DOHH2 (cell line): ENCODE measurements at regions not wholly inside any gene's neighbourhood (a gene's known extent, or its start where the extent isn't known, plus 50 kb on each side); places are given as distances from the start of the nearest gene placed in this dataset.

Experiments used
- H3F3A ChIP-seq: fragments of 200-600 bp; sonication (generic), shearing (Covaris generic); 2 replicates; pipeline ENCODE4 v1.6.0; 2016; ENCODE audit warnings: antibody characterized with exemption, mild to moderate bottlenecking; ENCODE audit not compliant: control insufficient read depth, insufficient read depth
- H3K27ac ChIP-seq: fragments of 200-600 bp; sonication (generic); 2 replicates; pipeline ENCODE4 v1.5.1; 2014; ENCODE audit warnings: low read depth, mild to moderate bottlenecking, low read length, moderate library complexity
- H3K27me3 ChIP-seq: fragments of 200-600 bp; sonication (generic); 2 replicates; pipeline ENCODE4 v1.6.1; 2014; ENCODE audit warnings: mild to moderate bottlenecking, low read length, mixed read lengths; ENCODE audit not compliant: control insufficient read depth
- H3K36me3 ChIP-seq: fragments of 200-600 bp; sonication (generic); 2 replicates; pipeline ENCODE4 v1.6.1; 2014; ENCODE audit warnings: mild to moderate bottlenecking, low read length, moderate library complexity, mixed read lengths; ENCODE audit not compliant: control insufficient read depth
- H3K4me1 ChIP-seq: fragments of 200-600 bp; sonication (generic); 2 replicates; pipeline ENCODE4 v1.6.1; 2014; ENCODE audit warnings: mild to moderate bottlenecking, low read length, mixed read lengths; ENCODE audit not compliant: control insufficient read depth
- H3K4me2 ChIP-seq: fragments of 200-600 bp; sonication (generic); 2 replicates; pipeline ENCODE4 v1.6.0; 2014; ENCODE audit warnings: mild to moderate bottlenecking, low read length, moderate library complexity
- H3K4me3 ChIP-seq: fragments of 200-600 bp; sonication (generic); 2 replicates; pipeline ENCODE4 v1.5.1; 2014; ENCODE audit warnings: mild to moderate bottlenecking, low read length, mixed read lengths
- H3K79me2 ChIP-seq: fragments of 200-600 bp; sonication (generic); 2 replicates; pipeline ENCODE4 v1.6.1; 2014; ENCODE audit warnings: mild to moderate bottlenecking, low read length, mixed read lengths; ENCODE audit not compliant: control insufficient read depth
- H3K9me2 ChIP-seq: fragments of 200-600 bp; sonication (generic); replicated peaks from 2 replicates; pipeline ENCODE4 v1.6.1; 2014; ENCODE audit warnings: mild to moderate bottlenecking, low read length, mixed read lengths; ENCODE audit not compliant: control insufficient read depth
- H3K9me3 ChIP-seq: fragments of 200-600 bp; sonication (generic); 2 replicates; pipeline ENCODE4 v1.6.1; 2014; ENCODE audit warnings: antibody characterized with exemption, low read length, mixed read lengths; ENCODE audit not compliant: control insufficient read depth, insufficient read depth
- H4K20me1 ChIP-seq: fragments of 200-600 bp; sonication (generic); 2 replicates; pipeline ENCODE4 v1.6.0; 2014; ENCODE audit warnings: low read depth, mild to moderate bottlenecking, antibody characterized with exemption, low read length, moderate library complexity; ENCODE audit not compliant: control insufficient read depth, insufficient read depth
- EZH2phosphoT487 ChIP-seq: fragments of 200-600 bp; sonication (generic); IDR thresholded peaks from 2 replicates; pipeline ENCODE4 v1.6.1; 2017; ENCODE audit warnings: borderline replicate concordance, mild to moderate bottlenecking, antibody characterized with exemption, low read length, moderate library complexity, mixed read lengths
- TF ChIP-seq, protein P1 (sequence below): fragments of 200-600 bp; sonication (generic); IDR thresholded peaks from one replicate; pipeline ENCODE4 v1.5.1; 2014; ENCODE audit warnings: antibody characterized with exemption, mild to moderate bottlenecking, low read depth, low read length; ENCODE audit not compliant: poor library complexity, severe bottlenecking

GRCh38 chr14:61861320-61861865 lies 99.2 kb downstream of the SNAPC1 start:
- no peaks in the 10 kb centered on the region for H3K79me2 ChIP-seq

DNA sequence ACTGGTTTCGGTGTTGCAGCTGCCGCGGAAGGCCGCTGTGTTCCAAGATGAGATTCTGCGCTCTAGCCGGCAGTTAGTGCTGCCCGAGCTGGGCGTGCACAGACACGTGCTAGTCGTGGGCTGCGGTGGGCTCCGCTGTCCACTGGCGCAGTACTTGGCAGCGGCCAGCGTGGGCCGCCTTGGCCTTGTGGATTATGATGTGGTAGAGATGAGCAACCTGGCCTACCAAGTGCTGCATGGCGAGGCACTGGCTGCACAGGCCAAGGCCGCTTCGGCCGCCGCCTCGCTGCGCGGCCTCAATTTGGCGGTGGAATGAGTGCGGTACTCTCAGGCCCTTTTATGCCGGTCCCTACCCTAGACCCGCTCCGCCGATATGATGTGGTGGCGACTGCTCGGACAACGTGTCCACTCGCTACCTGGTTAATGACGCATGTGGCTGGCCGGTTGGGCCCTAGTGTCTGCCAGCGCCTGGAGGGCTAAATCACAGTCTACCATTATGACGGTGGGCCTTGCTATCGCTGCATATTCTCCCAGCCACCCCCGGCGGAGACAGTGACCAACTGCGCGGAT lies 102.2 kb downstream of the SNAPC1 start:
- TF ChIP-seq, protein P1, sequence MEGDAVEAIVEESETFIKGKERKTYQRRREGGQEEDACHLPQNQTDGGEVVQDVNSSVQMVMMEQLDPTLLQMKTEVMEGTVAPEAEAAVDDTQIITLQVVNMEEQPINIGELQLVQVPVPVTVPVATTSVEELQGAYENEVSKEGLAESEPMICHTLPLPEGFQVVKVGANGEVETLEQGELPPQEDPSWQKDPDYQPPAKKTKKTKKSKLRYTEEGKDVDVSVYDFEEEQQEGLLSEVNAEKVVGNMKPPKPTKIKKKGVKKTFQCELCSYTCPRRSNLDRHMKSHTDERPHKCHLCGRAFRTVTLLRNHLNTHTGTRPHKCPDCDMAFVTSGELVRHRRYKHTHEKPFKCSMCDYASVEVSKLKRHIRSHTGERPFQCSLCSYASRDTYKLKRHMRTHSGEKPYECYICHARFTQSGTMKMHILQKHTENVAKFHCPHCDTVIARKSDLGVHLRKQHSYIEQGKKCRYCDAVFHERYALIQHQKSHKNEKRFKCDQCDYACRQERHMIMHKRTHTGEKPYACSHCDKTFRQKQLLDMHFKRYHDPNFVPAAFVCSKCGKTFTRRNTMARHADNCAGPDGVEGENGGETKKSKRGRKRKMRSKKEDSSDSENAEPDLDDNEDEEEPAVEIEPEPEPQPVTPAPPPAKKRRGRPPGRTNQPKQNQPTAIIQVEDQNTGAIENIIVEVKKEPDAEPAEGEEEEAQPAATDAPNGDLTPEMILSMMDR: no peak
- no peak for TF ChIP-seq EZH2phosphoT487
- no peak overlapping the region for H3K4me2 ChIP-seq
- no peaks in the 10 kb centered on the region for H3K79me2 ChIP-seq
- H3K9me3 ChIP-seq: 0 out of 2 replicates have a peak, but pooled peaks cover under 1% of the 10 kb centered on the region
- no peaks in the 10 kb centered on the region for H3K27me3 ChIP-seq
- no peak overlapping the region for H3K27ac ChIP-seq
- no peaks in the 10 kb centered on the region for H4K20me1 ChIP-seq
- H3F3A ChIP-seq: no peaks in the 10 kb centered on the region
- H3K4me3 ChIP-seq: no peak overlapping the region
- no peaks in the 10 kb centered on the region for H3K36me3 ChIP-seq
- peaks cover 6% of the 10 kb centered on the region; the same call in 1 of the 2 replicates for H3K4me1 ChIP-seq
- H3K9me2 ChIP-seq: no peaks in the 10 kb centered on the region

More at GRCh38 chr14:61861320-61861865, 99.2 kb downstream of the SNAPC1 start:
- no peak overlapping the region for H3K4me2 ChIP-seq
- no peaks in the 10 kb centered on the region for H3K27me3 ChIP-seq
- H3K27ac ChIP-seq: no peak overlapping the region
- no peaks in the 10 kb centered on the region for H3K9me2 ChIP-seq
- H3K4me1 ChIP-seq: no peaks in the 10 kb centered on the region
- no peaks in the 10 kb centered on the region for H4K20me1 ChIP-seq
- no peak overlapping the region for H3K4me3 ChIP-seq
- H3K9me3 ChIP-seq: no peaks in the 10 kb centered on the region
- no peaks in the 10 kb centered on the region for H3K36me3 ChIP-seq
- TF ChIP-seq, protein P1: no peak
- no peak for TF ChIP-seq EZH2phosphoT487
- no peaks in the 10 kb centered on the region for H3F3A ChIP-seq

- Histone ChIP-seq H3K27me3 (no peaks in the 10 kb centered on the region), H3K9me3 (0 out of 2 replicates have a peak, but pooled peaks cover 4% of the 10 kb centered on the region), H3K27ac (no peak overlapping the region), H3K79me2 (no peaks in the 10 kb centered on the region), H3K4me3 (no peak overlapping the region), H4K20me1 (no peaks in the 10 kb centered on the region), H3K4me1 (peaks cover 7% of the 10 kb centered on the region), H3F3A (no peaks in the 10 kb centered on the region), H3K9me2 (no peaks in the 10 kb centered on the region), H3K36me3 (no peaks in the 10 kb centered on the region), H3K4me2 (no peak overlapping the region)
- no peak for TF ChIP-seq EZH2phosphoT487
- TF ChIP-seq, protein P1: no peak
Measured at GRCh38 chr14:61866932-61867920, 105.0 kb downstream of the SNAPC1 start.
